GM23338 (cell line): ENCODE measurements at regions not wholly inside any gene's neighbourhood (a gene's known extent, or its start where the extent isn't known, plus 50 kb on each side); places are given as distances from the start of the nearest gene placed in this dataset.

ENCODE experiments used
- ATAC-seq: fragments of 200-7000 bp; cut with Tn5 transposase; 3 replicates; pipeline ENCODE4 v1.9.1; 2020
- DNase-seq: peaks from one replicate; pipeline ENCODE4 v3.0.0-alpha.2; 2015; ENCODE audit warnings: low spot score
- H2AFZ ChIP-seq: fragments of 200-600 bp; sonication (generic); 2 replicates; pipeline ENCODE4 v1.8.0; 2016; ENCODE audit warnings: antibody characterized with exemption, mild to moderate bottlenecking, moderate library complexity
- H3F3A ChIP-seq: fragments of 200-600 bp; sonication (generic); replicated peaks from 2 replicates; pipeline ENCODE4 v1.8.0; 2017; ENCODE audit warnings: antibody characterized with exemption, mixed run types, low read depth
- H3K27ac ChIP-seq: fragments of 200-600 bp; sonication (generic); 2 replicates; pipeline ENCODE4 v1.6.1; 2016; ENCODE audit warnings: low read depth
- H3K27me3 ChIP-seq: fragments of 200-600 bp; sonication (generic); 2 replicates; pipeline ENCODE4 v1.8.0; 2016; ENCODE audit warnings: mild to moderate bottlenecking, mixed run types, moderate library complexity; ENCODE audit not compliant: insufficient read depth
- H3K36me3 ChIP-seq: fragments of 200-600 bp; sonication (generic); 2 replicates; pipeline ENCODE4 v1.8.0; 2016; ENCODE audit warnings: mild to moderate bottlenecking; ENCODE audit not compliant: insufficient read depth
- H3K4me1 ChIP-seq: fragments of 200-600 bp; sonication (generic); 2 replicates; pipeline ENCODE4 v1.8.0; 2016; ENCODE audit warnings: mild to moderate bottlenecking, moderate library complexity; ENCODE audit not compliant: insufficient read depth
- H3K4me2 ChIP-seq: fragments of 200-600 bp; sonication (generic); 2 replicates; pipeline ENCODE4 v1.7.1; 2017; ENCODE audit warnings: mixed run types
- H3K4me3 ChIP-seq: fragments of 200-600 bp; sonication (generic); 2 replicates; pipeline ENCODE4 v1.6.1; 2016; ENCODE audit warnings: mixed run types
- H3K79me2 ChIP-seq: fragments of 200-600 bp; sonication (generic); replicated peaks from 2 replicates; pipeline ENCODE4 v1.8.0; 2017; ENCODE audit warnings: mild to moderate bottlenecking; ENCODE audit not compliant: insufficient read depth
- H3K9me2 ChIP-seq: fragments of 200-600 bp; sonication (generic); 2 replicates; pipeline ENCODE4 v1.8.0; 2017; ENCODE audit not compliant: insufficient read depth
- H4K20me1 ChIP-seq: fragments of 200-600 bp; sonication (generic); replicated peaks from 2 replicates; pipeline ENCODE4 v1.8.0; 2017; ENCODE audit warnings: mild to moderate bottlenecking; ENCODE audit not compliant: insufficient read depth
- H3K27ac Mint-ChIP-seq: 2 replicates; pipeline ENCODE4 v1.8.0; 2020; ENCODE audit warnings: inconsistent platforms, mild to moderate bottlenecking, moderate library complexity, mixed read lengths
- H3K27me3 Mint-ChIP-seq: 3 replicates; pipeline ENCODE4 v1.8.0; 2022; ENCODE audit warnings: low read depth, mild to moderate bottlenecking, moderate library complexity, mixed read lengths, inconsistent platforms; ENCODE audit not compliant: insufficient read depth, poor library complexity
- H3K36me3 Mint-ChIP-seq: 3 replicates; pipeline ENCODE4 v1.8.0; 2021; ENCODE audit warnings: low read depth, mild to moderate bottlenecking, inconsistent platforms, moderate library complexity, mixed read lengths
- H3K4me1 Mint-ChIP-seq: 3 replicates; pipeline ENCODE4 v1.8.0; 2020; ENCODE audit warnings: mild to moderate bottlenecking, inconsistent platforms, mixed read lengths
- H3K4me3 Mint-ChIP-seq: 3 replicates; pipeline ENCODE4 v1.8.0; 2021; ENCODE audit warnings: moderate library complexity, mild to moderate bottlenecking, inconsistent platforms, mixed read lengths
- H3K9me3 Mint-ChIP-seq: 3 replicates; pipeline ENCODE4 v1.8.0; 2020; ENCODE audit warnings: moderate library complexity, mild to moderate bottlenecking, inconsistent platforms, mixed read lengths
- CREB1 ChIP-seq: fragments of 250-450 bp; sonication (Bioruptor Pico); IDR thresholded peaks from 2 replicates; pipeline ENCODE4 v1.5.0; 2020; ENCODE audit warnings: low read depth, mild to moderate bottlenecking, moderate library complexity
- EZH2 ChIP-seq: fragments of 200-600 bp; sonication (generic); IDR thresholded peaks from one replicate; pipeline ENCODE4 v1.8.0; 2017; ENCODE audit warnings: antibody characterized with exemption, mild to moderate bottlenecking, low read depth; ENCODE audit not compliant: unreplicated experiment
- EZH2phosphoT487 ChIP-seq: fragments of 200-600 bp; sonication (generic); IDR thresholded peaks from one replicate; pipeline ENCODE4 v1.8.1; 2018; ENCODE audit warnings: antibody characterized with exemption; ENCODE audit not compliant: unreplicated experiment
- JUNB ChIP-seq: IDR thresholded peaks from one replicate; pipeline ENCODE4 v1.6.1; 2016; ENCODE audit warnings: antibody characterized with exemption; ENCODE audit not compliant: unreplicated experiment
- NANOG ChIP-seq: IDR thresholded peaks from 2 replicates; pipeline ENCODE4 v1.6.1; 2016; ENCODE audit warnings: antibody characterized with exemption, borderline replicate concordance
- POLR2AphosphoS5 ChIP-seq: IDR thresholded peaks from 2 replicates; pipeline ENCODE4 v1.6.1; 2016; ENCODE audit warnings: antibody characterized with exemption, low read depth
- STAT1 ChIP-seq: IDR thresholded peaks from one replicate; pipeline ENCODE4 v1.6.1; 2016; ENCODE audit warnings: antibody characterized with exemption; ENCODE audit not compliant: unreplicated experiment
- ZNF114 ChIP-seq: fragments of 250-450 bp; sonication (Bioruptor Pico); IDR thresholded peaks from 2 replicates; pipeline ENCODE4 v1.5.0; 2020; ENCODE audit warnings: mild to moderate bottlenecking, moderate library complexity
- ZNF331 ChIP-seq: fragments of 250-450 bp; sonication (Bioruptor Pico); IDR thresholded peaks from 2 replicates; pipeline ENCODE4 v1.5.0; 2020; ENCODE audit warnings: low read depth, mild to moderate bottlenecking, moderate library complexity
- TF ChIP-seq, protein P1 (sequence below), 2 experiments: fragments of 200-600 bp in 1 of 2; sonication (generic) in 1 of 2; conservative IDR thresholded peaks; 2 replicates each; pipeline versions ENCODE4 v1.5.1 to v1.6.1; 2016 to 2017; ENCODE audit warnings: antibody characterized with exemption in 2 of 2, low read depth in 2 of 2, mild to moderate bottlenecking in 2 of 2, moderate library complexity in 1 of 2
- TF ChIP-seq, protein P2 (sequence below): IDR thresholded peaks from 2 replicates; pipeline ENCODE4 v1.6.1; 2016; ENCODE audit warnings: antibody characterized with exemption
- TF ChIP-seq, protein P3 (sequence below): fragments of 250-450 bp; sonication (Bioruptor Pico); IDR thresholded peaks from 2 replicates; pipeline ENCODE4 v1.5.0; 2020; ENCODE audit warnings: mild to moderate bottlenecking, moderate library complexity
- TF ChIP-seq, protein P4 (sequence below): IDR thresholded peaks from one replicate; pipeline ENCODE4 v1.6.1; 2018; ENCODE audit warnings: antibody characterized with exemption; ENCODE audit not compliant: unreplicated experiment

DNA sequence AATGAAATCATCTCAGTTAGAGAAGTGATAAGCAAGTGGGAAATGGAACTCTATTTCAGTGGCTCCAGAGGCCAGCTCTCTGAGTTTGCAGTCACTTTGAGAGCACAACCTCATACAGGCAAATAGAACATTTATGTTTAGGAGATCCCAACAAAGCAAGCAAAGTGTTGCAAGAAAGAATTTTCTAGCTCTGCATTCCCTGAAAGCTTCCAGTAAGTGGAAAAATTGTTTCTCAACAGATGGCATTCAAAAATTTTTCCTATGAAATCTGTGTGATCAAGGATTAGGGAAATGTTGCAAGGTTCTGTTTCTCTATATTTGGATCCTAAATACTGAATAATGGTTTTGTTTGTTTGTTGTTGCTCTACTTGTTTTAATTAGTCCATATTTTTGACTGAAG, 764.2 kb upstream of the ZNF608 start:
- no peaks in the 10 kb centered on the region for H3F3A ChIP-seq
- no peaks in the 10 kb centered on the region for H3K27me3 ChIP-seq
- no peak overlapping the region for H2AFZ ChIP-seq
- H3K36me3 ChIP-seq: no peaks in the 10 kb centered on the region
- no peak for TF ChIP-seq ZNF331
- TF ChIP-seq, protein P1, sequence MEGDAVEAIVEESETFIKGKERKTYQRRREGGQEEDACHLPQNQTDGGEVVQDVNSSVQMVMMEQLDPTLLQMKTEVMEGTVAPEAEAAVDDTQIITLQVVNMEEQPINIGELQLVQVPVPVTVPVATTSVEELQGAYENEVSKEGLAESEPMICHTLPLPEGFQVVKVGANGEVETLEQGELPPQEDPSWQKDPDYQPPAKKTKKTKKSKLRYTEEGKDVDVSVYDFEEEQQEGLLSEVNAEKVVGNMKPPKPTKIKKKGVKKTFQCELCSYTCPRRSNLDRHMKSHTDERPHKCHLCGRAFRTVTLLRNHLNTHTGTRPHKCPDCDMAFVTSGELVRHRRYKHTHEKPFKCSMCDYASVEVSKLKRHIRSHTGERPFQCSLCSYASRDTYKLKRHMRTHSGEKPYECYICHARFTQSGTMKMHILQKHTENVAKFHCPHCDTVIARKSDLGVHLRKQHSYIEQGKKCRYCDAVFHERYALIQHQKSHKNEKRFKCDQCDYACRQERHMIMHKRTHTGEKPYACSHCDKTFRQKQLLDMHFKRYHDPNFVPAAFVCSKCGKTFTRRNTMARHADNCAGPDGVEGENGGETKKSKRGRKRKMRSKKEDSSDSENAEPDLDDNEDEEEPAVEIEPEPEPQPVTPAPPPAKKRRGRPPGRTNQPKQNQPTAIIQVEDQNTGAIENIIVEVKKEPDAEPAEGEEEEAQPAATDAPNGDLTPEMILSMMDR (conservative IDR thresholded peaks at IDR 0.05; ENCODE audit: low read depth in 2 of 2): no peak
- TF ChIP-seq, protein P2, sequence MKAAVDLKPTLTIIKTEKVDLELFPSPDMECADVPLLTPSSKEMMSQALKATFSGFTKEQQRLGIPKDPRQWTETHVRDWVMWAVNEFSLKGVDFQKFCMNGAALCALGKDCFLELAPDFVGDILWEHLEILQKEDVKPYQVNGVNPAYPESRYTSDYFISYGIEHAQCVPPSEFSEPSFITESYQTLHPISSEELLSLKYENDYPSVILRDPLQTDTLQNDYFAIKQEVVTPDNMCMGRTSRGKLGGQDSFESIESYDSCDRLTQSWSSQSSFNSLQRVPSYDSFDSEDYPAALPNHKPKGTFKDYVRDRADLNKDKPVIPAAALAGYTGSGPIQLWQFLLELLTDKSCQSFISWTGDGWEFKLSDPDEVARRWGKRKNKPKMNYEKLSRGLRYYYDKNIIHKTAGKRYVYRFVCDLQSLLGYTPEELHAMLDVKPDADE: no peak
- TF ChIP-seq EZH2phosphoT487: no peak
- TF ChIP-seq NANOG: no peak
- TF ChIP-seq STAT1: no peak
- TF ChIP-seq CREB1 (CRISPR knock-in tag): no peak
- TF ChIP-seq, protein P3, sequence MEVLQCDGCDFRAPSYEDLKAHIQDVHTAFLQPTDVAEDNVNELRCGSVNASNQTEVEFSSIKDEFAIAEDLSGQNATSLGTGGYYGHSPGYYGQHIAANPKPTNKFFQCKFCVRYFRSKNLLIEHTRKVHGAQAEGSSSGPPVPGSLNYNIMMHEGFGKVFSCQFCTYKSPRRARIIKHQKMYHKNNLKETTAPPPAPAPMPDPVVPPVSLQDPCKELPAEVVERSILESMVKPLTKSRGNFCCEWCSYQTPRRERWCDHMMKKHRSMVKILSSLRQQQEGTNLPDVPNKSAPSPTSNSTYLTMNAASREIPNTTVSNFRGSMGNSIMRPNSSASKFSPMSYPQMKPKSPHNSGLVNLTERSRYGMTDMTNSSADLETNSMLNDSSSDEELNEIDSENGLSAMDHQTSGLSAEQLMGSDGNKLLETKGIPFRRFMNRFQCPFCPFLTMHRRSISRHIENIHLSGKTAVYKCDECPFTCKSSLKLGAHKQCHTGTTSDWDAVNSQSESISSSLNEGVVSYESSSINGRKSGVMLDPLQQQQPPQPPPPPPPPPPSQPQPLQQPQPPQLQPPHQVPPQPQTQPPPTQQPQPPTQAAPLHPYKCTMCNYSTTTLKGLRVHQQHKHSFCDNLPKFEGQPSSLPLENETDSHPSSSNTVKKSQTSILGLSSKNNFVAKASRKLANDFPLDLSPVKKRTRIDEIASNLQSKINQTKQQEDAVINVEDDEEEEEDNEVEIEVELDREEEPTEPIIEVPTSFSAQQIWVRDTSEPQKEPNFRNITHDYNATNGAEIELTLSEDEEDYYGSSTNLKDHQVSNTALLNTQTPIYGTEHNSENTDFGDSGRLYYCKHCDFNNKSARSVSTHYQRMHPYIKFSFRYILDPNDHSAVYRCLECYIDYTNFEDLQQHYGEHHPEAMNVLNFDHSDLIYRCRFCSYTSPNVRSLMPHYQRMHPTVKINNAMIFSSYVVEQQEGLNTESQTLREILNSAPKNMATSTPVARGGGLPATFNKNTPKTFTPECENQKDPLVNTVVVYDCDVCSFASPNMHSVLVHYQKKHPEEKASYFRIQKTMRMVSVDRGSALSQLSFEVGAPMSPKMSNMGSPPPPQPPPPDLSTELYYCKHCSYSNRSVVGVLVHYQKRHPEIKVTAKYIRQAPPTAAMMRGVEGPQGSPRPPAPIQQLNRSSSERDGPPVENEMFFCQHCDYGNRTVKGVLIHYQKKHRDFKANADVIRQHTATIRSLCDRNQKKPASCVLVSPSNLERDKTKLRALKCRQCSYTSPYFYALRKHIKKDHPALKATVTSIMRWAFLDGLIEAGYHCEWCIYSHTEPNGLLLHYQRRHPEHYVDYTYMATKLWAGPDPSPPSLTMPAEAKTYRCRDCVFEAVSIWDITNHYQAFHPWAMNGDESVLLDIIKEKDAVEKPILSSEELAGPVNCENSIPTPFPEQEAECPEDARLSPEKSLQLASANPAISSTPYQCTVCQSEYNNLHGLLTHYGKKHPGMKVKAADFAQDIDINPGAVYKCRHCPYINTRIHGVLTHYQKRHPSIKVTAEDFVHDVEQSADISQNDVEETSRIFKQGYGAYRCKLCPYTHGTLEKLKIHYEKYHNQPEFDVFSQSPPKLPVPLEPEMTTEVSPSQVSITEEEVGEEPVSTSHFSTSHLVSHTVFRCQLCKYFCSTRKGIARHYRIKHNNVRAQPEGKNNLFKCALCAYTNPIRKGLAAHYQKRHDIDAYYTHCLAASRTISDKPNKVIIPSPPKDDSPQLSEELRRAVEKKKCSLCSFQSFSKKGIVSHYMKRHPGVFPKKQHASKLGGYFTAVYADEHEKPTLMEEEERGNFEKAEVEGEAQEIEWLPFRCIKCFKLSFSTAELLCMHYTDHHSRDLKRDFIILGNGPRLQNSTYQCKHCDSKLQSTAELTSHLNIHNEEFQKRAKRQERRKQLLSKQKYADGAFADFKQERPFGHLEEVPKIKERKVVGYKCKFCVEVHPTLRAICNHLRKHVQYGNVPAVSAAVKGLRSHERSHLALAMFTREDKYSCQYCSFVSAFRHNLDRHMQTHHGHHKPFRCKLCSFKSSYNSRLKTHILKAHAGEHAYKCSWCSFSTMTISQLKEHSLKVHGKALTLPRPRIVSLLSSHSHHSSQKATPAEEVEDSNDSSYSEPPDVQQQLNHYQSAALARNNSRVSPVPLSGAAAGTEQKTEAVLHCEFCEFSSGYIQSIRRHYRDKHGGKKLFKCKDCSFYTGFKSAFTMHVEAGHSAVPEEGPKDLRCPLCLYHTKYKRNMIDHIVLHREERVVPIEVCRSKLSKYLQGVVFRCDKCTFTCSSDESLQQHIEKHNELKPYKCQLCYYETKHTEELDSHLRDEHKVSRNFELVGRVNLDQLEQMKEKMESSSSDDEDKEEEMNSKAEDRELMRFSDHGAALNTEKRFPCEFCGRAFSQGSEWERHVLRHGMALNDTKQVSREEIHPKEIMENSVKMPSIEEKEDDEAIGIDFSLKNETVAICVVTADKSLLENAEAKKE (CRISPR knock-in tag): no peak
- no peak for TF ChIP-seq POLR2AphosphoS5
- no peak for TF ChIP-seq JUNB
- TF ChIP-seq, protein P4, sequence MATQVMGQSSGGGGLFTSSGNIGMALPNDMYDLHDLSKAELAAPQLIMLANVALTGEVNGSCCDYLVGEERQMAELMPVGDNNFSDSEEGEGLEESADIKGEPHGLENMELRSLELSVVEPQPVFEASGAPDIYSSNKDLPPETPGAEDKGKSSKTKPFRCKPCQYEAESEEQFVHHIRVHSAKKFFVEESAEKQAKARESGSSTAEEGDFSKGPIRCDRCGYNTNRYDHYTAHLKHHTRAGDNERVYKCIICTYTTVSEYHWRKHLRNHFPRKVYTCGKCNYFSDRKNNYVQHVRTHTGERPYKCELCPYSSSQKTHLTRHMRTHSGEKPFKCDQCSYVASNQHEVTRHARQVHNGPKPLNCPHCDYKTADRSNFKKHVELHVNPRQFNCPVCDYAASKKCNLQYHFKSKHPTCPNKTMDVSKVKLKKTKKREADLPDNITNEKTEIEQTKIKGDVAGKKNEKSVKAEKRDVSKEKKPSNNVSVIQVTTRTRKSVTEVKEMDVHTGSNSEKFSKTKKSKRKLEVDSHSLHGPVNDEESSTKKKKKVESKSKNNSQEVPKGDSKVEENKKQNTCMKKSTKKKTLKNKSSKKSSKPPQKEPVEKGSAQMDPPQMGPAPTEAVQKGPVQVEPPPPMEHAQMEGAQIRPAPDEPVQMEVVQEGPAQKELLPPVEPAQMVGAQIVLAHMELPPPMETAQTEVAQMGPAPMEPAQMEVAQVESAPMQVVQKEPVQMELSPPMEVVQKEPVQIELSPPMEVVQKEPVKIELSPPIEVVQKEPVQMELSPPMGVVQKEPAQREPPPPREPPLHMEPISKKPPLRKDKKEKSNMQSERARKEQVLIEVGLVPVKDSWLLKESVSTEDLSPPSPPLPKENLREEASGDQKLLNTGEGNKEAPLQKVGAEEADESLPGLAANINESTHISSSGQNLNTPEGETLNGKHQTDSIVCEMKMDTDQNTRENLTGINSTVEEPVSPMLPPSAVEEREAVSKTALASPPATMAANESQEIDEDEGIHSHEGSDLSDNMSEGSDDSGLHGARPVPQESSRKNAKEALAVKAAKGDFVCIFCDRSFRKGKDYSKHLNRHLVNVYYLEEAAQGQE: no peak
- TF ChIP-seq ZNF114 (CRISPR knock-in tag): no peak
- no peak for TF ChIP-seq EZH2
- H3K79me2 ChIP-seq: no peaks in the 10 kb centered on the region
- H3K27ac ChIP-seq: no peak overlapping the region
- H3K4me3 ChIP-seq: no peak overlapping the region
- H3K4me2 ChIP-seq: no peak overlapping the region
- no peaks in the 10 kb centered on the region; the same call in 2 of the 3 replicates for H3K36me3 Mint-ChIP-seq
- DNase-seq (no peak), ATAC-seq (no peak)
- peaks cover 8% of the 10 kb centered on the region; the same call in 1 of the 3 replicates for H3K4me1 Mint-ChIP-seq
- H3K4me1 ChIP-seq: peaks cover 12% of the 10 kb centered on the region; the same call in 1 of the 2 replicates
- H3K9me3 Mint-ChIP-seq: peaks cover 3% of the 10 kb centered on the region; the same call in 2 of the 3 replicates
- H4K20me1 ChIP-seq: no peaks in the 10 kb centered on the region
- H3K4me3 Mint-ChIP-seq: no peak overlapping the region
- peaks cover 2% of the 10 kb centered on the region for H3K27me3 Mint-ChIP-seq
- H3K27ac Mint-ChIP-seq: no peak overlapping the region
- H3K9me2 ChIP-seq: no peaks in the 10 kb centered on the region
